Activated CD4-positive, alpha-beta T cell treated with anti-CD3 and anti-CD28 coated beads for 48 hours (primary cell): ENCODE measurements at regions not wholly inside any gene's neighbourhood (a gene's known extent, or its start where the extent isn't known, plus 50 kb on each side); places are given as distances from the start of the nearest gene placed in this dataset.

ENCODE experiments used
- DNase-seq: peaks from one replicate; pipeline ENCODE4 v3.0.0-alpha.2; 2020

DNA sequence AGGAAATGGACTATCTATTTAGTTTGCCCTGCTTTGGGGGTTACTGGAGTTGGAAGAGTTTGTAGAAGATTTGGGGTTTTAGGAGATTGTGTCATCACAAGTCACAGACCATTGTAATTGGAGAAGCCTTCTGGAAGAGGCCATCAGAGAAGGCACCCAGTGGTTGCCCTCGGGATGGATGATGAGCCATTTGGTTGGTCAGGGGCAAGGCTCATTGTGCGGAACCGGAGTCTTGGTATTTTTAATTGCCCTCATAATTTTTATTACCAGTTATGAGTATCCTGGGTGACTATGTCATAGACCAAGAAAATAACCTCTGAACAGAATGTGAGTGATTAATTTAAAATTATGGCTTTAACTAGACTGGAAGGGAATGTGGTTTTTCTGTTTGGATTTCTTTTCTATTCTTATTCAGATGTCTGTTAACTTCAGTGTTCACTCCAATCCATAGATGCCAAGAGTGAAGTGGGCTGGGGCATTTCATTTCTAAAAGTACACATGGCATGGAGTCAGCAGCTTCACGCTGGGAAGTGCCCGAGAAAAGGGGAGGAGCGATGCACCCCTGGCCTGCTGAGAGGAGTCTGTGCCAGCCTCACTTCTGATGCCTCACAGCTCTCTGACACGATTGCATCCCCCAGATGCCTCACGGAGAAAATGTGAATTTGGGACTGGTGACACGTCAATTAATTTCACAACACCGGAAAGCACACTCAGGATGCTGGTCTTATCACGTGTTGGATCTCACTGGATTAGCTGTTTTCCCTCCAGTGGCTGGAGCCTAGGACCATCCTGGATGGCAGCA lies 225.6 kb upstream of the IGFBP3 start:
- no peak for DNase-seq

DNA sequence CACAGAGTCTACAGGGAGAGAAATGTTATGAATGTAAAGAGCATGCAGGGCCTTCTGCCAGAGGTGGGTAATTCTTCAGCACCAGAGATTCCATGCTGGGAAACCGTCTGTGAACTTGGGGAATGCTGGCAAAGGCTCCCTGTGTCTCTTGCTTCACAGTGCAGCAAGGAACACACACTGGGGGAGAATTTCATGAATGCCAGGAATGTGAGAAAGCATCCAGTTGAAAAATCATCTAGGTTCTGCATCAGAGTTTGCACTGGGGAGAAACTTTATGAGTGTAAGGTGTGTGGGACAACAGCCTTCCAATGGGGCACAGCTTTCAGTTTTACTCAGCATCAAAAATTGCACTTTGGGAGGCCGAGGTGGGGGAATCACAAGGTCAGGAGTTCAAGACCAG lies 224.3 kb upstream of the IGFBP3 start:
- no peak for DNase-seq

DNA sequence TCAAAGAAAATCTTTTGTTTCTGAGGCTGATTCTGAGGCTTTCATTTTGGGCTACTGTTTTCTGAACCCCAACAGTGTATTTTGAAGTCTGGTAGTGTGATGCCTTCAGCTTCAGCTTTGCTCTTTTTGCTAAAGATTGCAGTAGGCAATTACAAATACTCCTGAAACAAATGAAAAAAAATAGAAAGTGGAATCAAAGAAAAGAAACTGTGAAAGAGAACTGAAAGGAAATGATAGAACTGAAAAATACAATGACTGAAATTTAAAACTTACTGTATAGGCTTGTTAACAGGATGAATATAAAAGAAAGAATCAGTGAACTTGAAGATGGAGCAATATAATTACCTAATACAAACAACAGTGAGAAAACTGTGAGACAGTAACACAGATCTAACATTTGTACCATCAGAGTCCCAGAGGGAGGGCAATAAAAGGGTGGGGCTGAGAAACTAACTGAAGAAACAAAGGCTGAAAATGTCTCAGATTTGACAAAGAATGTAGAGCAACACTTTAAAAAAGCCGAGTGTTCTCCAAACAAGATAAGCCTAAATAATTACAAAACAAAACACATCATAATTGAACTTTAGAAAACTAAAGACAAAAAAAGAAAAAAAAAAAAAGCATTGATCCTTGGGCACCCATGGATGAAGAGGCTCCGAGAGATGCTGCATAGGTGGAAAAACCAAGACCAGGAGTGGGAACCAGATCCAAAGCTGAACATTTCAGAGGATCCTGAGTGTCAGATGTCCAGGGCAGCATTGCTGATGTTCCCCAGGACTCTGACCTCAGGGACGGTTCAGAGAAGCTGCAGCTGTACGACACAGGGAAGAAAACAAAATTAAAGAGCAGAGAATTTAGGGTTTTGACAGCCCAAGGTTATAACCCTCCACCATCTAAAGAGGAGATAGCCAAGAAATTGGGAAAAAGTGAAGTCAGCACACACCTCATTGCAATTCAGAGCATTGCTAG lies 223.2 kb upstream of the IGFBP3 start:
- no peak for DNase-seq

DNA sequence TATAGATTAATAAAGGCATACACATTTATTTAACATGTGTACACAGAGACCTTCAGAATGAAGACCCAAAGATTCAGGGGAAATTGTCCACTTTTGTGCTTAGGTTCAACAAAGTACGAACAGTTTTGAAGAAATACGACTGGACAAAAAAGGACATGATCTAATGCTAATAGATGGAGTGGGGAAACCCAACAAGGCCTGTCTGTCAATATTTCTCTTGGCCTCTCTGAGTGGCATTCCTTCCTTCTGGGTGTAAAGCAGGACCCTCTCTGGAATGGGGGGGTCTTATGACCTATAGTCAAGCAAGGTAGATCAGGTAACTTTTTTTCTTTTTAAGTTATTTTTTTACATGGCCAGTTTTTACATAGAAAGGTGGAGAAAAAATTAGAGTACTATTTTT lies 222.3 kb upstream of the IGFBP3 start:
- DNase-seq: no peak

DNA sequence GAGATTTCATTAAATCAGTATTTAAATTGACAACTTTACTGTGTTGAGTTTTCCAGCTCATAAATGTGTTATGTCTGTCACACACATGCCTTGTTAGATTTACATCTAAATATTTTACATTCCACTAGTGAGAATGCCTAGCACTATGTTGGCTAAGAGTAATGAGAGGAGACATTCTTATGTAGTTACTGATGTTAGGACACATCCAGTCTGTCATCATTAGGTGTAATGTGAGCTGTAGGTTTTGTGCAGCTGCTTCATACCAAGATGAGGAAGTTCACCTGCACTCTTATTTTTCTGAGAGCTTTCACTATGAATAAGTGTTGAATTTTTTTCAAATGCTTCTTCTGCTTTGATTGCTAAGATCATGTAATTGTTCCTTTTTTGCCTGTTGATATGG lies 218.0 kb upstream of the IGFBP3 start:
- DNase-seq: no peak

DNA sequence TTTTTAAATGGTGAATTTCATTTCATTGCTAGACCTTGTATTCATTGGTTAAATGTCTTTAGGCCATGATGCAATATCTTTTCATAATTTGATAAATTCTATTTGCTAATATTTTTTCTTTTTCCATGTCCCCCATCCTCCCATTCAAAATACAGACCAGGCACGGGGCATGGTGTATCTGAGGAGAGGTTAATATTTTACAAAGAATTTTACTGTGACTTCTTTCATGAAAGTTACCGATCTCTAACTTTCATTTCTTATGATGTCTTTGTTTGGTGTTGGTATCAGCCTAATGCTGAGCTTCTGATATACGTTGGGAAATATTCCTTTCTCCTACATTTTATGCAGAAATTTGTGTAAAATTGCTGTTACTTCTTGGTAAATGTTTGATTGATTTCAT lies 216.7 kb upstream of the IGFBP3 start:
- no peak for DNase-seq

DNA sequence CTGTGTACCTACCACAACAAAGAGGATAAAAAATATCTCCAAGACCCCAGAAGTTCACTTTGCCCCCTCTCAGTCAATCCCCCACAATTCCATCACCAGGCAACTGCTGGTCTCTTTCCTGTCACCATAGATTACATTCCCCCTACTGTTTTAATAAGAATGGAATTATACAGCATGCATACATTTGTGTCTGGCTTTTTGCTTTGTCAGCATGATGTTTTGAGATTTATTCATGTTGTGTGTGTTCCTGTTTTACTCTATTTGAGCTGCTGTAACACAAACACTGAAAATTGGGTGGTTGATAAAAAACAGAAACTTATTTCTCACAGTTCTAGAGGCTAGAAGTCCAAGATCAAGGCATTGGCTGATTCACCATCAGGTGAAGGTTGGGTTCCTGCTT lies 214.5 kb upstream of the IGFBP3 start:
- no peak for DNase-seq

DNA sequence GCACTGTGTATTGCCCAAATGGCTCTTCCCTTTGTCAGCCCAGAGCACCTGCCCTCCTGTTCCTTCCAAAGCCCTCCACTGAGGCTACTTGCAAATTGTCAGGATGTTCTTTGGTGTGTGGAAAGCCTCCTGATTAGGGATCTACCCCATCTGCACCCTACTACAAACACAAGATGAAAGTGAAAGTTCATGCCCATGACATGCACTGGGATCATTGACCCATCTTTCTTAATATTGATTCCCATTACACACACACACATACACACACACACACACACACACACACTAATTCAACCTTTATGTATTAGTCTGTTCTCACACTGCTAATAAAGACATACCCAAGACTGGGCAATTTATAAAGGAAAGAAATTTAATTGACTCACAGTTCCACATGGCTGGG lies 213.7 kb upstream of the IGFBP3 start:
- DNase-seq: no peak

DNA sequence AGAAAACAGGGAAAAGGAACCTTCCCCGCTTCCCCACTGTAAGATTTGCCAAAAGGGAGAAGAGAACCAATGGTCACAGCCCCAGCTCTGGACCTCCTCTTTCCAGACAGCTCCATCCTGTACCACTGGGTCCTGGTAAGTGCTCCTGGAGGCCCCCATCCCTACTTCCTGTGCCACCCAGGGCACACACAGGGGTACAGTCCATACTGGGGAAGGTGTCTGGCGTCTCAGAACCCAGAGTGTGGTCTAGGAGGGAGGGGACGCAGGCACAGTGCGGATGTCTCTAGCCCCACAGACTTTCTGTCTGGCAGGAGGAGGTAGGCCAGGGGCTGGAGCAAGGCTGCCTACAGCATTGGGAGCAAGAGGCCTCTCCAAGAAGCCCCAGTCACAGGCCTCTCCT lies 213.3 kb upstream of the IGFBP3 start:
- DNase-seq: no peak

DNA sequence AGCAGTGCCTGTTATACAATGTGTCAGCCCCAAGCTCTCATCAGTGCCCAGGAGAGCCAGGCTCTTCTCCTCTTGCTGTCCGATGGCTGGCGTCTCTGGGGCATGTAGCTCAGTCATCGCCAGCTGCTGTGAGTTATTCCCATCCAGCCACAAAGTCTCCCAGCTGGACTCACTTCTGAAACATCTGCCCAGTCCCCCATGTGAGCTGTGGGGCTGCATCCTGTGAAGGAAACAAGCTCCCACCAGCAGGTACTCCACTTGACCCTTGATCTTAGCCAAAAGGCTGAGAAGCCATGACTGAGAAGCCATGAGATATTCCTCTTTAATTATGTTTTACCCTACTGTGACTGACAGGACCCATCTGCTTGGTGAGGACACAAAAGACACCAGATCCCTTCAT lies 212.7 kb upstream of the IGFBP3 start:
- DNase-seq: no peak

DNA sequence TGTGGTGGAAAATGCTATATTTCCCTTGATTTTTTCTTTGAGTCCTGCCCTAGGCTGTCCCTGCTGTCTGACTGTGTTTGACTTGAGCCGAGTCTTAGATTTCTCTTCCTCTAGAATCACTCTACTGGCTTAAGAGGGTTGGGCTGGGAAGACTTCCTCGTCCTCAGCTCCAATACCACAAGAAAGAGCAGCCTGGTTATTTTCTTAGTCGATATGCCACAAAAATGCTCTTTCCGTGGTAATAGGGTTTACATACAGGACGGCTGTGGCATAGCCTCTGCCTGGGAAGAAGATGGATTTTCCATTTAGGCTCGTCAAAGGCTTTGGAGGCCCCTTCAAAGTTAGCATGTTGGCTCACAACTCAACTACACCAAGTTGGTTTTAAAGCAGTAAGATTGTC lies 212.0 kb upstream of the IGFBP3 start:
- DNase-seq: no peak

DNA sequence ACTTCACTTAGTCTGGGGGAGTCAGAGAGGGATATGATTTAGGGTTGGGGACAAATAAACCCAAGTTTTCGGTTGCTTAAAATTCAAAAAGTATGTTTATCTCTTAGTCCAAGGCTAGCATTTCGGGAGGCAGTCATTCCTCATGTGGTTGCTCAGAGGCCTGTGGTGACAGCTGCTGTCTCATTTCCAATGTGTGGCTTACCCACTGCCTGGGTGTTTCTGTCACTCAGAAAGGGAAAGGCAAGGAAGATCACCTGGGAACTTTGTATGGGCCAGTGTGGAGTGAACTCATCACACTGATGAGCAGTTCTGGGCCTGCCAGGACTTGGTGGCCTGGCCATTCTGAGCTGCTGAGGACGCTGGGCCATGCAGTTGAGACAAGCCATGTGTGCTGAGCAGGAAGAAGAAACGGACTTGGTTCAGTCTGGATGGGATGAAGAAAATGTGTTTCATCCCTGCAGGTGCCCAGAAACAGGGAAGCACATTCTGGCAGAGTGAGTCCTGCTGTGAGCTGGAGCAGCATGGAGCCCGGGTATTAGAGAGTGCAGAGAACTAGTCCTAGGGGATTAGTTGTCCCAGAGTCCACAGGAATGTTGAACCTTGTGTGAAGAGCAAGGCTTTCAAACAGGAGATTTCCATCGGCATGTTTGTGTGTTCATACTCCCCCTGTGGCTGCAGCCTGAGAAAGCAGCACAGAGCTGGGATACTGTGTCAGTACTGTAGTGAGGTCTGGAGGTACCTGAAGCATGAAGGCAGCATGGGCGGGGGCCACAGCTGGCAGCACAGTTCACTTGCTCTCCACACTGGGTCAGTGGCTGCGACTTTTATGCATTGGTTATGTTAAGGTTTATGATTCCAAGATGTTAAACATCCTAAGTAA lies 211.1 kb upstream of the IGFBP3 start:
- DNase-seq: no peak

DNA sequence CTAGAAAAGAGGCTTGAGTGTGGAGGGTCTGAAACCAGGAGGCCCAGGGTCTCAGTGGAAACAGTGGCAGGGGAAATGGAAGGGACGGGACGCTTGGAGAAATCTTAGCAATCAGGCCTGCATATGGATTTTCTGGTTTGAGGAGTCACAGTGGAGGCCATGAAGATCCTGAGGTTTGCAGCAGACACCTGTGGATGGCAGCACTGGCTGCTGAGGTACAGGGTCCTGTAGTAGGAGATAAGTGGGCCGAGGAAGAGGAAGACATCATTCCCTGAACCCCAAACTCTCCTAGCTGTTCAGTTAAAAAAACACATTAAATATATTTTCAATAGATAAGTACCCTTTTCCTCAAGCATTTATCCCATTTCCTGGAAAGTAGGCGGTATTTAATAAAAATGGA lies 208.8 kb upstream of the IGFBP3 start:
- DNase-seq: no peak

DNA sequence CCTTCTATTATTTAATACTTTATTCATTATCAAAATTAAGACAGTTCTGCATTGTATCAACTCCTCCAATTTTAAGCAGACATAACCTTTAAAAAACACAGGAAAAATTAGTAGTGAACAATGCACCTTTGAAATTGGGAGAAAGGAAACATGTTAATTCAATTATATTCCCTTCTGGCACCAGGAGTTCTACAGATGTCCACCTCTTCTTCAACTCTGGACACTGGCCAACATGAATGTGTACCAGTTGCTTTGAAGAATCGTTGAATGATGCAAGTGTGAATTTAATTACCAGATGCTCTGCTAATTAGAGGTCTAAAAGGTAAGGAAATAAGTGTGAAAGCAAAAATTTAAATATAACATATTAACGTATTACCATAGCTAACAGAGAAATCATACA lies 206.7 kb upstream of the IGFBP3 start:
- no peak for DNase-seq

DNA sequence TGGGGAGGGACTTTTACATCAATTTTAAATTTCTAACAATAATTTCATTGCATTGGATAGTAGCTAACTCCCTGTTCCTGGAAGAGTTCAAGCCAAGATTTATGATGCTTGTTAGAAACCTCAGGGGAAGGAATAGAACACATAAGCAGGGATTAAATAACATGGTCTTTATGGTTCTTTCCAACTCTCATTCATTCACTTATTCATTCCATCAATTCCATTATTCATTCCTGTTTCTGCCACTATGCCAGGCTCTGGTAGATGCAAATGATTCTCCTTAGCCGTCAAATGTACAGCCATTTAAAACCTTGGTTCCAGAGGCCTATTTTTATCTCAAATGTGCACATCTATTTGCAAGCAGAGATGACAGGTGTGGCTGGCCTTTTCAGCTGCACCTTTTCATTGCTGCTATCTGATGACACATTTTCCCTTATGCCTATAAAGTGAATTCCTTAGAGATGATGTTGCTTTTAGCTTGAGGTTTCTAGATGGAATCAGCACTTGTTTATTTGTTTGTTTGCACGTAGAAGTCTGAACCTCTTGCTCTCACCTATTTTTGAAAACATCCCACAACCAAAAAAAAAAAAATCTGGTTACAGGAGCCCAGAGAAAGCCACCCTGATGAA lies 205.7 kb upstream of the IGFBP3 start:
- no peak for DNase-seq

DNA sequence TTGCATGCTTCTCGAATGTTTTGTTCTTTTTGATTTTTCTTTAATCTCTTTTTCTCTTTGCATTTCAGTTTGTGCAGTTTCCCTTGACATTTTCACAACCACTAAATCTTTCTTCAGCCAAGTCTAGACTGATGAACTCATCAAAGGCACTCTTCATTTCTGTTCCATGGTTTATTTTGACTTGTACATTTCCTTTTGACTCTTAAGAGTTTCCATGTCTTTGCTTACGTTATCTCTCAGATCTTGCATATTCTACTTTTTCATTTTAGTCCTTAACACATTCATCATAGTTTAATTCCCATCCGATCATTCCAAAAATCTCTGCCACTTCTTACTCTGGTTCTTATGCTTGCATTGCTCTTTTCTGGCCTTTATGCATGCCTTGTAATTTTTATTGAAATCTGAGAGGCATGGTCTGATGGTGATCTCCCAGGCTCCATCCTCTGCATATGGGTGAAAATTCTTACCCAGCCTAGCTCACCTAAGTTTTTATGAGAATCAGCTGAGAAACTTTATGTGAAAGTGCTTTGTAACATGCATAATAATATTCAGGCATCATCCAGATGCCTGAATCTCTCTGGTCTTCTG lies 202.8 kb upstream of the IGFBP3 start:
- DNase-seq: no peak

DNA sequence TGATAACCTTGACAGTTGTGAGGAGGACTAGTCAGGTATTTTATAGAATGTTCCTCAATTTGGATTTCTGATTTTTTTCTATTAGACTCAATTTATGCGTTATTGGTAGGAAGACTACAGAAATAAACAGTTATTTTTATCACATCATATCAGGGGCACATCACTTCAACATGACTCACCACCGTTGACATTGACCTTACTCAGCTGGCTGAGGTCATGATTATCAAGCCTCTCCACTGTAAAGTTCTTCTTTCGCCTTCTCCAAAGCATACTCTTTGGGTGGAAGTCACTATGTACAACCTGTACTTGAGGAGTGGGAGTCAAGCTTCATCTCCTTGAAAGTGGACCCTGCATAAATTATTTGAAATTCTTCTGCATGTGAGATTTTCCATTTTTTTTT lies 194.3 kb upstream of the IGFBP3 start:
- DNase-seq: no peak

DNA sequence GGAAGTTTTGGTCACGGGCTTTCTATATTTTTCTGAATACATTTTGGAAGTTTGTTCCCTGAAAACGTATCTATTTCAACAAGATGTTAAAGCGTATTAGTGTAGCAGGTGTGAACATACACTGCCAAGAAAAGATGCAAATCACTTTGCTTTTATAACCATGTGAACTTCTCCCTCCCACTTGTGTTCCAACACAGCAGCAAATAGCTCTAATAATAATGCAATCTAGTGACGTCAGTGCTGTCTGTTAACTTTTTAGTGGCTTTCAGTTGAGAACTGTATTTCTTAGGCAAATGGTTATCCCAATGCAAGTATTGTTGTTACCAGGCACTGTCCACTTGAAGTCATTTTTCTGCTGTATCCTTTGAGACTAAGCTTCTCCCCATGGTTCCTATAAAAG lies 188.4 kb upstream of the IGFBP3 start:
- no peak for DNase-seq

DNA sequence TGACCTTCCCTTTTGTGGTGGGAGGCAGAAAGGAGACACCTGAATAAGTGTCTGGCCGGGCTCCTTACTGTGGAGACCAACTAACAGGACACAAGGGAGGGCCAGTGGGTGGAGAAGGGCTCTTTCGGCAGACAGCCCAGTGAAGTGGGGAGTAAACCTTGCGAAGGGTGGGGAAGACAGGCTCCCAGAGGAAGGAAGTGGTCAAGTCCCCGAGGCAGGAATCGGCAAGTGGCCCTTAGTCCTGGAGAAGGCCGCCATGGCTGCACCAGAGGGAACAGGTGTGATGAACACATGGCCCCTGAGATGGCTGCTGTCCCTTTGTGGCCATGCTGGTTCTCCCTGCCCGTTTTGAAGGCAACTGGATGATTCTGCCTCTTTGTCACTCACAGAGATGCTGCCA lies 187.2 kb upstream of the IGFBP3 start:
- no peak for DNase-seq

DNA sequence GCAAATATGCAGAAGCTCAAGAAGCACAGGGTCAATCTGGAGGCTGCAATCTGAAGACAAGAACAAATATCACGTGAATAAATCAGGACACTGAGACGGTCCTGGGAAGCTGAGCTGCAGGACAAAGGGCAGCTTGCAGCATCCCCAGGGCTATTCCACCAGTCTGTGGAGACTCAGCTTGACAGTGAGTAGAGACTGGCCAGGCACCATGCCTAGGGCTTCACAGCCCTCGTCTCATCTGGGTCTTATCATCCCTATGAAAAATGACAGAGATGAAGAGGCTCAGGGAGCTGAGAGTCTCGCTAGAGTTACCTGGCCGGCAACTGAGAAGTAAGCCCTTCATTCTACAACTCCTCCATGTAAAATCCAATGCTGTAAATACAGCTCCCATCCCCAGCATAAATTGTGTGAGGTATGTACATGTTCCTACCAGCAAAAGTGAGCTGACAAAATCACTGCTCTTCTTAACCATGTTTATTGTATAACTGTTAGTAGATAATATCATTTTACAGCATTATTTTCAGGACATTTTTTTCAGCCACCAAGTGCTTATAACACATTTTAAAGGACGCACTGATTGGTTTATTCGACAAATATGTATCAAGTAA lies 186.6 kb upstream of the IGFBP3 start:
- DNase-seq: no peak

DNA sequence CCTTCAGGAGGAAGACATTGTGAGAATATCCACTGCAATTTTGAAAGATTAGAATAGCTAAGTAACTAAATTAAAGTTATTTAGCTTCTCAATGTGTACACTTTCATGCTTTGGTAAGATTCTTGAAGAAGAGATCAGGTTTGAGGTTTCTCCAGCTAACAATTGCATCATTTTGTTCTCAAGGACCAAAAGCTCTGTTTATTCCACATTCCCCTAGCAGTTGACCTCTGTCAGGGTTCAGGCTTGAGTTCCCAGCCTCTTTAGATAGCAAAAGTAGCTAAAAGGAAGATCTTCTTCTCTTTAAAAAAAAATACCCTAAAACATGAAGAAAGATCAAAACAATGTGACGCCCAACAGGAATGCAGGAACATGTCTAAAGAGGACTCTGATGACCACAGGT lies 179.4 kb upstream of the IGFBP3 start:
- no peak for DNase-seq

DNA sequence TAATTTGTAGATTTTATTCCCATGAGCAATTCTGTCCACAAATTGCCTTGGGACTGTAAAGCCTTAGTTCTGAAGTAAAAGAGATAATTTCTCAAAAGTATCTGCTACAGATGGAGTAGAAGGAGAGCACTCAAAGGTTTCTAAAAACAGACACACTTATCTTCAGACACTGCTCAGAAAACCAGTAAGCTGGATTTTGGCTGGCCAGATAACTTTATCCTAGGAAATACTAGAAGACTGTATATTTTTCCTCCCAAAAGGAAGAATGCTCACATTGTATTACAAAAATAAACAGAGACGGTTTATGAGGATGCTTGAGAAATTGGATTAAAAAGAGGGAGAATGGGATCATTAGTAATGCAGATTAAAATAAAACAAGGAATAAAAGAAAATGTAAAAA lies 178.0 kb upstream of the IGFBP3 start:
- no peak for DNase-seq
